ENCODE measurements at regions not wholly inside any gene's neighbourhood (a gene's known extent, or its start where the extent isn't known, plus 50 kb on each side); places are given as distances from the start of the nearest gene placed in this dataset.

GRCh38 chr14:95421741-95422140 lies 94.7 kb downstream of the SYNE3 start:
- no peak overlapping the region for H3K27ac ChIP-seq (ENCODE audit: low read depth, low read length)
- no peak overlapping the region for H3K4me2 ChIP-seq (ENCODE audit: low read length)
- TF ChIP-seq EZH2phosphoT487 (IDR thresholded peaks at IDR 0.05; ENCODE audit: borderline replicate concordance, low read length): no peak
- TF ChIP-seq, protein P1, sequence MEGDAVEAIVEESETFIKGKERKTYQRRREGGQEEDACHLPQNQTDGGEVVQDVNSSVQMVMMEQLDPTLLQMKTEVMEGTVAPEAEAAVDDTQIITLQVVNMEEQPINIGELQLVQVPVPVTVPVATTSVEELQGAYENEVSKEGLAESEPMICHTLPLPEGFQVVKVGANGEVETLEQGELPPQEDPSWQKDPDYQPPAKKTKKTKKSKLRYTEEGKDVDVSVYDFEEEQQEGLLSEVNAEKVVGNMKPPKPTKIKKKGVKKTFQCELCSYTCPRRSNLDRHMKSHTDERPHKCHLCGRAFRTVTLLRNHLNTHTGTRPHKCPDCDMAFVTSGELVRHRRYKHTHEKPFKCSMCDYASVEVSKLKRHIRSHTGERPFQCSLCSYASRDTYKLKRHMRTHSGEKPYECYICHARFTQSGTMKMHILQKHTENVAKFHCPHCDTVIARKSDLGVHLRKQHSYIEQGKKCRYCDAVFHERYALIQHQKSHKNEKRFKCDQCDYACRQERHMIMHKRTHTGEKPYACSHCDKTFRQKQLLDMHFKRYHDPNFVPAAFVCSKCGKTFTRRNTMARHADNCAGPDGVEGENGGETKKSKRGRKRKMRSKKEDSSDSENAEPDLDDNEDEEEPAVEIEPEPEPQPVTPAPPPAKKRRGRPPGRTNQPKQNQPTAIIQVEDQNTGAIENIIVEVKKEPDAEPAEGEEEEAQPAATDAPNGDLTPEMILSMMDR (IDR thresholded peaks at IDR 0.05; ENCODE audit: low read depth, low read length, poor library complexity, severe bottlenecking): no peak
- H3K4me1 ChIP-seq (ENCODE audit: control insufficient read depth, low read length): no peaks in the 10 kb centered on the region
- H3K27me3 ChIP-seq (ENCODE audit: control insufficient read depth, low read length): no peaks in the 10 kb centered on the region
- no peak overlapping the region for H3K4me3 ChIP-seq (ENCODE audit: low read length)
- no peaks in the 10 kb centered on the region for H3F3A ChIP-seq (ENCODE audit: control insufficient read depth, insufficient read depth)
- no peaks in the 10 kb centered on the region for H3K9me3 ChIP-seq (ENCODE audit: control insufficient read depth, insufficient read depth, low read length)
- H3K36me3 ChIP-seq (ENCODE audit: control insufficient read depth, low read length): no peaks in the 10 kb centered on the region
- H3K9me2 ChIP-seq (replicated peaks; ENCODE audit: control insufficient read depth, low read length): no peaks in the 10 kb centered on the region
- no peaks in the 10 kb centered on the region for H3K79me2 ChIP-seq (ENCODE audit: control insufficient read depth, low read length)
- no peaks in the 10 kb centered on the region for H4K20me1 ChIP-seq (ENCODE audit: control insufficient read depth, insufficient read depth, low read depth, low read length)

DNA sequence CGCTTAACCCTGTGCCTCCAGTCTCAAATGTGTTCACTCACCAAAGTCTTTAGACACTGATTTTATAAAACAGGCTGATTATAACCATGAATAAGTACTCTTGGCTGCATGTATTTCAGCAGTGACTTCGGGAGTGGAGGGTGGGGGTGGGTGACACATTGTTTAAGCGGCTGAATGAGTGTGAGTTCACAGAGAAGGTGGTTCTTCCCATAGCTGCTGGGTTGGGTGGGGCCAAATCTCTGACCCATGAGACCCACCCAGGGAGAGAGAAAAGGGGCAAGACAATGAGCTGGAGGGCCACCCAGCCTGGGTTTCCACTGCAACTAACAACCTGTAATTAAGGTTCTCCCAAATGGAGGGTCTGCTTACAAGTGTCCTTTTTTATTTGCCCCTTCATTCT lies 96.4 kb downstream of the SYNE3 start:
- Histone ChIP-seq H3K4me3 (ENCODE audit: low read length) (no peak overlapping the region), H3K27me3 (ENCODE audit: control insufficient read depth, low read length) (no peaks in the 10 kb centered on the region), H3K9me2 (replicated peaks; ENCODE audit: control insufficient read depth, low read length) (no peaks in the 10 kb centered on the region), H4K20me1 (ENCODE audit: control insufficient read depth, insufficient read depth, low read depth, low read length) (no peaks in the 10 kb centered on the region), H3F3A (ENCODE audit: control insufficient read depth, insufficient read depth) (no peaks in the 10 kb centered on the region), H3K4me1 (ENCODE audit: control insufficient read depth, low read length) (no peaks in the 10 kb centered on the region), H3K9me3 (ENCODE audit: control insufficient read depth, insufficient read depth, low read length) (no peaks in the 10 kb centered on the region), H3K4me2 (ENCODE audit: low read length) (no peak overlapping the region), H3K79me2 (ENCODE audit: control insufficient read depth, low read length) (no peaks in the 10 kb centered on the region), H3K36me3 (ENCODE audit: control insufficient read depth, low read length) (no peaks in the 10 kb centered on the region), H3K27ac (ENCODE audit: low read depth, low read length) (no peak overlapping the region)
- TF ChIP-seq, protein P1 (IDR thresholded peaks at IDR 0.05; ENCODE audit: low read depth, low read length, poor library complexity, severe bottlenecking): no peak
- TF ChIP-seq EZH2phosphoT487 (IDR thresholded peaks at IDR 0.05; ENCODE audit: borderline replicate concordance, low read length): no peak

GRCh38 chr14:95419569-95419968 lies 96.9 kb downstream of the SYNE3 start:
- H3K36me3 ChIP-seq (ENCODE audit: control insufficient read depth, low read length): no peaks in the 10 kb centered on the region
- TF ChIP-seq, protein P1 (IDR thresholded peaks at IDR 0.05; ENCODE audit: low read depth, low read length, poor library complexity, severe bottlenecking): no peak
- no peak for TF ChIP-seq EZH2phosphoT487 (IDR thresholded peaks at IDR 0.05; ENCODE audit: borderline replicate concordance, low read length)
- no peak overlapping the region for H3K4me2 ChIP-seq (ENCODE audit: low read length)
- H3F3A ChIP-seq (ENCODE audit: control insufficient read depth, insufficient read depth): no peaks in the 10 kb centered on the region
- H3K4me1 ChIP-seq (ENCODE audit: control insufficient read depth, low read length): no peaks in the 10 kb centered on the region
- H4K20me1 ChIP-seq (ENCODE audit: control insufficient read depth, insufficient read depth, low read depth, low read length): no peaks in the 10 kb centered on the region
- H3K9me3 ChIP-seq (ENCODE audit: control insufficient read depth, insufficient read depth, low read length): no peaks in the 10 kb centered on the region
- H3K9me2 ChIP-seq (replicated peaks; ENCODE audit: control insufficient read depth, low read length): no peaks in the 10 kb centered on the region
- H3K79me2 ChIP-seq (ENCODE audit: control insufficient read depth, low read length): no peaks in the 10 kb centered on the region
- no peaks in the 10 kb centered on the region for H3K27me3 ChIP-seq (ENCODE audit: control insufficient read depth, low read length)
- no peak overlapping the region for H3K27ac ChIP-seq (ENCODE audit: low read depth, low read length)
- H3K4me3 ChIP-seq (ENCODE audit: low read length): no peak overlapping the region

DNA sequence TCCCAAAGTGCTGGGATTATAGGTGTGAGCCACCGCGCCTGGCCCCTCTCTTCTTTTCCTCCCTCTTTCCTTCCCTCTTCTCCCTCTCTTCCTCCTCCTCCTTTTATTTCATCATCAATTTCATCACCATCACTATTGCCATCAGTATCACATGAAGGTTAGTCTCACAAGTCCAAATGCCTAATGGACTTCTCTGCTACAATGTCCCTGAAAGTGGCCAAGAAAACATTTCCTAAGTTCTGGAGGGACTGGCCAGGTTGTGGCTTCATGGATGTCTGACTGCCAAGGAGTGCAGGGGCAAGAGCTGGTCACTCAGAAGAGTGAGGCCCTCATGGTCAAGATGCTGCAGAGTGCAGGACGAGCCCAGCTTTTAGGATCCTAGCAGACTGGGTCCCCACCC lies 97.6 kb downstream of the SYNE3 start:
- Histone ChIP-seq H3K4me3 (ENCODE audit: low read length) (no peak overlapping the region), H3K27me3 (ENCODE audit: control insufficient read depth, low read length) (no peaks in the 10 kb centered on the region), H3K36me3 (ENCODE audit: control insufficient read depth, low read length) (no peaks in the 10 kb centered on the region), H4K20me1 (ENCODE audit: control insufficient read depth, insufficient read depth, low read depth, low read length) (no peaks in the 10 kb centered on the region), H3K27ac (ENCODE audit: low read depth, low read length) (no peak overlapping the region), H3K79me2 (ENCODE audit: control insufficient read depth, low read length) (no peaks in the 10 kb centered on the region), H3K9me3 (ENCODE audit: control insufficient read depth, insufficient read depth, low read length) (no peaks in the 10 kb centered on the region), H3K4me1 (ENCODE audit: control insufficient read depth, low read length) (no peaks in the 10 kb centered on the region), H3K9me2 (replicated peaks; ENCODE audit: control insufficient read depth, low read length) (no peaks in the 10 kb centered on the region), H3F3A (ENCODE audit: control insufficient read depth, insufficient read depth) (no peaks in the 10 kb centered on the region), H3K4me2 (ENCODE audit: low read length) (no peak overlapping the region)
- TF ChIP-seq, protein P1 (IDR thresholded peaks at IDR 0.05; ENCODE audit: low read depth, low read length, poor library complexity, severe bottlenecking): no peak
- TF ChIP-seq EZH2phosphoT487 (IDR thresholded peaks at IDR 0.05; ENCODE audit: borderline replicate concordance, low read length): no peak
